Limb (tissue), 2 donors: ENCODE measurements at regions not wholly inside any gene's neighbourhood (a gene's known extent, or its start where the extent isn't known, plus 50 kb on each side); places are given as distances from the start of the nearest gene placed in this dataset.
"Not testable (repeated sequence)": the region's sequence is repeated elsewhere in the genome, so short reads cannot be mapped to it uniquely, and the experiment has no call there.

Source experiments
- DNase-seq, 2 donors: peaks; one replicate each; pipeline ENCODE4 v3.0.0-alpha.2; 2016; ENCODE audit errors: extremely low spot score in 2 of 2

- DNase-seq, result no peak
Observed at GRCh38 chr7:122248472-122248871, 56.1 kb downstream of the FEZF1 start.

GRCh38 chr7:122238729-122239128, 65.8 kb downstream of the FEZF1 start:
- not testable (repeated sequence) for DNase-seq

GRCh38 chr7:122238297-122238696, 66.3 kb downstream of the FEZF1 start:
- DNase-seq, result not testable (repeated sequence)

- no peak for DNase-seq
Observed at GRCh38 chr7:122225874-122226273, 78.7 kb downstream of the FEZF1 start.

GRCh38 chr7:122219253-122219865, 75.3 kb upstream of the AASS start:
- peak in 1 of 2 donors; percentile 14 for DNase-seq

- no peak for DNase-seq
Observed at GRCh38 chr7:122217125-122217524, 73.1 kb upstream of the AASS start.

GRCh38 chr7:122212754-122213153, 68.7 kb upstream of the AASS start:
- DNase-seq, result no peak

- no peak for DNase-seq
Observed at GRCh38 chr7:122211362-122211761, 67.3 kb upstream of the AASS start.

GRCh38 chr7:122206985-122207384, 62.9 kb upstream of the AASS start:
- no peak for DNase-seq

GRCh38 chr7:122203814-122204213, 59.8 kb upstream of the AASS start:
- no peak for DNase-seq

GRCh38 chr7:122200888-122201287, 56.8 kb upstream of the AASS start:
- no peak for DNase-seq

- DNase-seq, result no peak
Observed at GRCh38 chr7:122199171-122199570, 55.1 kb upstream of the AASS start.

- DNase-seq, result no peak
Observed at GRCh38 chr7:122198581-122198980, 54.5 kb upstream of the AASS start.
